ENCODE measurements at regions not wholly inside any gene's neighbourhood (a gene's known extent, or its start where the extent isn't known, plus 50 kb on each side); places are given as distances from the start of the nearest gene placed in this dataset.

GRCh38 chr2:126115975-126116374 is 540.0 kb upstream of the GYPC start:
- no peak for DNase-seq

GRCh38 chr2:126117886-126118285 is 538.1 kb upstream of the GYPC start:
- DNase-seq: no peak

- no peak for DNase-seq
These were observed 510.2 kb upstream of the GYPC start for GRCh38 chr2:126145752-126146151.

DNA sequence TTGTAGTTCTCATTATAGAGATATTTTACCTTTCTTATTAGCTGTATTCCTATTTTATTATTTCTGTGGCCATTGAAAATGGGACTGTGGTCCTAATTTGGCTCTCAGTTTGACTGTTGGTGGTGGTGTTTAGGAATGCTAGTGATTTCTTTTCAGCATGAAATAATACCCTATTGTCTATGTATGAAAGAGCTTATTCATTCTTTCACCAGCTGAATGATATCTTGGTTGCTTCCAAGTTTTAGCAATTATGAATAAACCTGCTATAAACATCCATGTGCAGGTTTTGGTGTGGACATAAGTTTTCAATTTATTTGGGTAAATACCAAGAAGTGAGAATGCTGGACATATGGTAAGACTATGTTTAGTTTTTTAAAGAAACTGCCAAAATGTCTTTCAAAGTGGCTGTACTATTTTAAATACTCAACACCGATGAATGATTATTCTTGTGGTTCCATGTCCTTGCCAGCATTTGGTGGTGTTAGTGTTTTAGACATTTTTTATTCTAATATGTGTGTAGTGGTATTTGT is 501.6 kb upstream of the GYPC start:
- DNase-seq: no peak

GRCh38 chr2:126160950-126161349 is 495.0 kb upstream of the GYPC start:
- DNase-seq: peak; percentile 3

DNA sequence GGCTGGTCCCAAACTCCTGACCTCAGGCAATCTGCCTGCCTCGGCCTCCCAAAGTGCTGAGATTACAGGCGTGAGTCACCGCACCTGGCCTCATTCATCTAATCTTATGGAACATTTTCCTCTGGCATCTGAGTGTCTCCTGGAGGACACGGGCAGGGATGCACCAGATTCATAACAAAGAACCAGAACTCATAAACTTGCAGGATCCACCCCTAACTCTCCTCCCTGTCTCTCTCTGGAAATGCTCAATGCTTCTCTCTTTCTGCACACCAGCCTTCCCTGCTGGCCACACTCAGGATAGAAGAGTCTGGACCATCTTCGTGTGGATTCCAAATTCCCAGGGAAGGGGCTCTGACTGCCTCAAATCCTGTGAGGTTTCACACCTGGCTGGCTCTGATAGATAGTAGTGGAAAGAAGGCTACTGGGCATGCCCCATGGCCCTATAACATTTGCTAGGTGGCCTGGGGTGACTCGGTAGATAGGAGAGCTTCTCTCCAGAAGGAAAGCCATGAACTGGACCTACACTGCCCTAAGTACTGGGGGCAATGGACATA is 483.2 kb upstream of the GYPC start:
- DNase-seq: no peak

GRCh38 chr2:126175222-126175621 is 480.7 kb upstream of the GYPC start:
- DNase-seq: no peak

GRCh38 chr2:126177479-126177878 is 478.5 kb upstream of the GYPC start:
- DNase-seq: no peak

DNA sequence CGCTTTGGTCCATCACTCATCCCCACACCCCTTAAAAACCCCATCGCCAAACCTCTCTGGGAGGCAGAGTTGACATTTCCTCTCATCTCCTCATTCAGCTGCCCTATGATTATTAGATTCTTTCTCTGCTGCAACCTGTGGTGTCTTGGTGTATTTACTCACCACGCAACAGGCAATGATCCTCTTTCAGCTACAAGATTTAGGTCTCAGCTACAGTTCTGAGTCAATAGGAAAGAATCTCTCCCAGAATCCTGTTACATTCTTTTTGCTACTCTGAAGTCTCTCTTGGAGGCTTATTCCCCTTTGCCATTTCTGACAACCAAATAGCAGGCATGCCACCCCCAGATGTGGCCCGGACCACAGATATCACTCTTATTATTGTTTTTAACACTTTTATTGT is 468.3 kb upstream of the GYPC start:
- no peak for DNase-seq

- no peak for DNase-seq
These were observed 466.4 kb upstream of the GYPC start for GRCh38 chr2:126189527-126189926.

- no peak for DNase-seq
These were observed 455.4 kb upstream of the GYPC start for GRCh38 chr2:126200538-126200937.

DNA sequence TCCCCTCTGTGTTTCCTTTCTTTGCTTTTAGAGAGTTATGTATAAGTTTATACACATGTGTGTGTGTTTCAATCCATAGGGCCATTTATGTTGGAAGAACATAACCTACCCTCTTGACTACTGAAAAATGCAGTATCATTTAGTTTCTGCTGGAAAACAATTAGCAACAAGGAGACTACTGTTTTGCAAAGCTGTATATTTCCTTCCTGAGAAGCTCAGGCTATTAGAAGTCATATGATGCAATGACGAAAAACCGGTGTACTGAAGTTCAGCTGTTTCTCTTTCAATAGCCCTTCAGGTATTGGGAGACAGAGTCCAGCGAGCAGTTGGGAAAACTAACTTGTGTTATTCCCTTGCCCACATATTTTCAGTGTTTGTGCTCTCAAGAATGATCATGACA is 447.7 kb upstream of the GYPC start:
- no peak for DNase-seq

- no peak for DNase-seq
These were observed 443.2 kb upstream of the GYPC start for GRCh38 chr2:126212735-126213134.

DNA sequence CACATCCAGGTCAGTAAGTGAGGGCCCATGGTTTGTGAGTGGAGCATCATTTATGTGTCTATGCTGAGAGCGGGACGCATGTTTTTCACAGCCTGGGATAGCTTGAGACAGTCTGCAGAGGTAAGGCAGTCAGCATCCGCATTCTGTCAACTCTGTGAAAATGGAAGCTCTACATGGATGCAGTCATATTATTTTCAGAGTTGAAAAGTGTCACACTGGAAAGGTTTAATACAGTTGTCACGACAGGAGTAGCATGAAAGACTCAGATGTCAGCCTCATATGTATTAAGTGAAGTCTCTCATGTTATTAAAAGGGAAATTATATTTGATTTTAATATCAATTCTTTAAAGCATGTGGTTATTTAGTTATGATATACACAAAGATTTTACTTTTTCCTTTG is 436.9 kb upstream of the GYPC start:
- DNase-seq: no peak

GRCh38 chr2:126220331-126220730 is 435.6 kb upstream of the GYPC start:
- no peak for DNase-seq

DNA sequence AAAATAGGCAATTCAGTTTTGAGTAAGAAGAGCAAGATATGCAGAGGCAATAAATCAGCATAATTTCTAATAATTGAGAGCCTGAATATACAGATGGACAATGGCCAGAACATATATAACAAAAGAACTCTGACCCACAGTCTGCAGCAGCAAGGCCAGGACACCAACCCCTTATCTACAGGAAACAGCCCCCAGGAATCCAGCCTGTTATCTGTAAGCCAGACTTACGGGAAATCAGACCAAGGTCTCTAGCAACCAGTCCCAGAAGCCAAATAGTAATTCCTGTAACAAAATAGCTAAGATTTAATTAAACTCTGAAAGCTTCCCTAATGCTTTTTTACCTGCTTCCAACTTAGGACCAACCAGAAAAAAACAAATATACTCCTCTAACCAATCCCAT is 434.5 kb upstream of the GYPC start:
- no peak for DNase-seq

DNA sequence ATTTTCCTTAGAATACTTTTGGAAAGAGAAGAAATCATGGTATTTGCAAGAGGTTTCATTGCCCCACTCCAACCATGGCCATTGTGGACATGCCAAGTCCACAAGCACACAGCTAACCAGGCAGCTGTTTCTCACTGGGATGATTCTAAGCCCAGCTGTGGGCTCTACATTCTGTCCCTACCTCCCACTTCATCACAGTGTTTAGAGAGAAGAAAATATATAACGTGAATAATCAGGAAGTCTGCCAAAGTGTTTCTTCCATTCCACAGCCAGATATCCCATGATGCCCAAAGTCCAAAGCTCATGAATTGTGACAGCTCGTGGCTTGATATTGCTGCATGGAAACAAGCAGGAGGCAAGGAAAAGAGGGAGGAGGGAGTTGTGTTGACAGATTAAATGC is 433.7 kb upstream of the GYPC start:
- no peak for DNase-seq

GRCh38 chr2:126224776-126225175 is 431.2 kb upstream of the GYPC start:
- DNase-seq: no peak

DNA sequence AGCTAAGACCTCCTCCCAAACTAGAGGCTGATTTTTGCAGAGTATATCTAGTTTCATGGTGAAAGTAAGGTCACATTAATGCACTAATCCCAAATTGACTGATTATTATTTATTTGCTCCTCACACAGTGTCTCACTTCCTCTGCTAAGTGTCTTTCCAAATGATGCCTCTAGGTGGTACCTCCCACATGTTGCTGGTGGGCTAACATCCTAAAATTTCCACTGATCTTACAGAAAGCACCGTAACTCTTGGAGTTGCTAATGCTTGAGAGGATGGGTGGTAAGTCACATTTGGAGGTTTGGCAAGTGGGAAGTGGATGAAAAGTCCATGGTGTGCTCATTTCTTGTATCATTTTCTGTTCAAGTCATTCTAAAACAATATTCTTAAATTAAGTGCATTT is 428.7 kb upstream of the GYPC start:
- peak; percentile 6 for DNase-seq

GRCh38 chr2:126228531-126228930 is 427.4 kb upstream of the GYPC start:
- DNase-seq: no peak

DNA sequence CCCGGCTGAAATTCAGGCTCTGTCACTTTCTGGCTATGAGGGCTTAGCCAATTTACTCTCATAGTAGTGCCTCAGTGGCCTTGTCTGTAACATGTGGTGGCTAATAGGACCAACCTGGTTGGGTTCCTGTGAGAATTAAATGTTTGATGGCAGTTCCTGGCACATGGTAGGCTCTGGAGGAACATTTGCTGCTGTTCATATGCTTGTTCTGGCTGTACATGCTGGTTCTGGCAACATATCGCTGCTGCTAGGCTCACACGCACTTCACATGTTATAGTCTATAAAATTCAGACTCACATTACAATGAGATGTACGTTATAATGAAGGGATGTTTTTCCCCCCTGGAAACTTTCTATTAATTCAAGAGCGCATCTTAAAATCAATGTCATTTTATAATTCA is 417.7 kb upstream of the GYPC start:
- DNase-seq: no peak

DNA sequence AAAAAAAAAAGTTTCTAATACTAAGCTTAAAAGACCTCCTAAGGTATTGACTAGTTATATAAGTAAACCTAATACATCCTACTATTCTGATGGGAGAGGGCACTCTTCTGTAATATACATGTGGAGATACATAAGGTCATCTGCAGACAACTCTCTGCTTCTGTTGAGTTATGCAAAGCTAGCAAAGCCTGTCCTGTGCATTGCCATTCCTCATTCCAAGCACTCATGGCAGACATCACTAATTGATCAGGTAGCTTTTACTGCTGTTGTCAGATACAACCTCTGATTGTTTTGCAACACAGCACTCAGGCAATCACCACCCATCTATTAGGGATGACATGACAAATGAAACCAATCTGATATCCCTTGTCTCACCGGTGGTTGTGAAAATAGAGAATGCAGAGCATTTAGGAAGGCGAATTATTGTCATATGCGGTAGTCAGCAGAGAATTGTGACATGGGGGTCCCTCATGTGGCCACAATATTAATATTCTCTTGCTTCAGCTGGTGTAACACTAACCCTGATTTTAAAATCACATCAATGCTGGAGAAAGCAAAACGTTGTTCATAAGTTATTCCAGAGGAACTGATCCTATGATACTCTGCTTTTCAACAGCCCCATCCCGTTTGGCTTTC is 416.5 kb upstream of the GYPC start:
- DNase-seq: no peak

DNA sequence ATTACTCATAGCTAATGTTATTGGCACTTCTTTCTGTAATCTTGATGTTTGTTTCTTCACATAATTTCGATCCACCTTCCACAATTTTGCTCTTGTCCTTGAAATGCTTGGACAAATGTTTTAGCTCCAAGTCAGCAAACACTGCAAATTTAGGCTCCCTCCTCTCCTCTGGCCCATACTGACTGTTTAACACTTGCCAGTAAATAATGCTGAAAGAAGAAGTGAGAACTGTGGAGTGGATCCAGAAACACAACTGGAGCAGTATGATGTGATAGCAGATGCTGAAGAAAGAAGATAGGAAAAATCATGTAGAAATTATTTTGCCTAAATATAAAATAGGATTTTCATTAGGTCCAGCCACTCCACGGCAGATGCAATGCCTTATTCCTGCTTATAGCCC is 415.0 kb upstream of the GYPC start:
- DNase-seq: no peak

GRCh38 chr2:126241411-126241810 is 414.5 kb upstream of the GYPC start:
- no peak for DNase-seq

DNA sequence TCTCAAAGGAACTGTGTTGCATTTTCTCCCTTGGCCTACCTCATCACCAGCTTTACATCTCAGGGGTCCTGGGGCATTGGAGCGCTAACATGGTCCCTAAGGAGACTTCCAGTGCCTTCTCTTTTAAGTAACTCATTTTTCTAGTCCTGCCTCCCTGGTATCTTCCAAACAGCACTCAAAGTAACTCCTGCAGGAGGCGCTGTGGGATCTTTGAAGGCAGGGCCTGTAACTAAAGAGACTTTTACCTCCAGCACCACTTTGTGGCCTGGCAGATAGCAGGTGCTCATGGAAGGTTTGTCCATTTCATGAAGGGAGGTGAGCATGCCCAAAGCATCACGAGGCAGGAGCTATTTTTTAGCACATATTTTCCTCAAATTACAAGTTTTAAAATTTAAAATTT is 411.0 kb upstream of the GYPC start:
- peak; percentile 60 for DNase-seq

Measured in RPMI8226 (cell line).